C4-2B (cell line): ENCODE measurements at regions not wholly inside any gene's neighbourhood (a gene's known extent, or its start where the extent isn't known, plus 50 kb on each side); places are given as distances from the start of the nearest gene placed in this dataset.
"Not testable (repeated sequence)": the region's sequence is repeated elsewhere in the genome, so short reads cannot be mapped to it uniquely, and the experiment has no call there.

Experiments used
- H3K27ac ChIP-seq: fragments of 450-650 bp; 2 replicates; pipeline ENCODE4 v1.5.1; 2017
- CTCF ChIP-seq: fragments of 450-650 bp; conservative IDR thresholded peaks from 2 replicates; pipeline ENCODE4 v1.5.1; 2017; ENCODE audit warnings: mild to moderate bottlenecking
- ZFX ChIP-seq: fragments of 450-650 bp; IDR thresholded peaks from 2 replicates; pipeline ENCODE4 v1.6.1; 2017

DNA sequence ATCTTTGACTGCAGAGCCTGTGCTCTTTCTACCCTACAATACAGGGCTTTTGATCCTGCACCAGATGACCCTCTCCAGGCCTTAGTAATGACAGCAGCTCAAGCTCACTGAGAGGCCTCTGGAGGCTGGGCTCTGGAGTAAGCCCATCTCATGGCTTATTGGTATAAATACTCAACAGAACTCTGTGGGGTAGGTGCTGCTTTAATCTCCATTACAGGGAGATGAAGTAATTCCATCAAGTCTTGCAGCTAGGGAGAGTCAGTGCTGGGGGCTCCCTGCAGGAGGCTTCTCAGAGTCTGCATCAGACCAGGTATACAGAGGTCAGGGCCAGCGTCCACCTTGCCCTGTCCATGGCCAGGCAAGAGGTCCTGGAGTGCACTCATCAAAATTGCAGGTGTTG lies 89.2 kb upstream of the SLC6A11 start:
- TF ChIP-seq CTCF, result no peak
- no peak for TF ChIP-seq ZFX
- no peak overlapping the region for H3K27ac ChIP-seq

- TF ChIP-seq CTCF (no peak), ZFX (no peak)
- no peak overlapping the region for H3K27ac ChIP-seq
These were observed 86.6 kb upstream of the SLC6A11 start for GRCh38 chr3:10729439-10729838.

GRCh38 chr3:10732292-10732691 lies 83.7 kb upstream of the SLC6A11 start:
- TF ChIP-seq CTCF, result no peak
- TF ChIP-seq ZFX, result no peak
- no peak overlapping the region for H3K27ac ChIP-seq

DNA sequence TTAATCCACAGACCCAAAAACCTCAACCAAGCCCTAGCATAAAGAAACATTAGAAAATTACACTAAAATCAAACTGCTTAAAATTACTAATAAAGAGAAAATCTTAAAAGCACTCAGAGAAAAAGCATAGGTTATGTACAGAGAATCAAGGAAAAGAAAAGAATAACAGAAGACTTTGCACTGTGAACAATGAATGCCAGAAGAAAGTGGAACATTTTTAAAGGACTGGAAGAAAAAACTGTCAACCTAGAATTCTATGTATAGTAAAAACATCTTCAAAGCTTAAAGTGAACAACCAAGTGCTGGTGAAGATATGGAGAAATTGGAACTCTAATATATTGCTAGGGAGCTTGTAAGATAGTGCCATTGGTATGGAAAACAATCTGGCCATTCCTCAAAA lies 82.7 kb upstream of the SLC6A11 start:
- no peak overlapping the region for H3K27ac ChIP-seq
- no peak for TF ChIP-seq ZFX
- no peak for TF ChIP-seq CTCF

- not testable (repeated sequence) for H3K27ac ChIP-seq
These were observed 79.6 kb upstream of the SLC6A11 start for GRCh38 chr3:10736444-10736843.

DNA sequence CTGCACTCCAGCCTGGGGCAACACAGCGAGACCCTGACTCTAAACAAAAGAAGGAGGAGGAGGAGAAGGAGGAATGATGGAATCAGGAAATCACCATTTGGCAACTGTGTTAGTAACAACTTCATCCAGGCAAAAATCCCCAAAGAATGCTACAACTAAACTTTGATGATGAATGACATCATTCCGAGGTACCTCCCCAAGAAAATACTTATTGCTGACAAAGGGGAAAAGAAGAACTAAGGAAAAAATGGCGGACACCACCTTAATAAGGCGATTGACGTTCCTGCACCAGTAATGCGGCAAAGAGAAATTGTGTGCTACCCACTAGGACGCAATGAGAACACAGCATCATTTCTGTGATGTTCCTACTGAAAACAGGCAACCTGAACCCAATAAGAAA lies 78.2 kb upstream of the SLC6A11 start:
- TF ChIP-seq CTCF (no peak), ZFX (no peak)
- no peak overlapping the region for H3K27ac ChIP-seq

- H3K27ac ChIP-seq, result no peak overlapping the region
- TF ChIP-seq ZFX (no peak), CTCF (peak; percentile 89)
These were observed 77.2 kb upstream of the SLC6A11 start for GRCh38 chr3:10738688-10739372.

- TF ChIP-seq ZFX, result no peak
- no peak for TF ChIP-seq CTCF
These were observed 75.1 kb upstream of the SLC6A11 start for GRCh38 chr3:10740954-10741353.

More at GRCh38 chr3:10740954-10741353, 75.1 kb upstream of the SLC6A11 start:
- H3K27ac ChIP-seq, result no peak overlapping the region
